H9 (cell line): ENCODE measurements at regions not wholly inside any gene's neighbourhood (a gene's known extent, or its start where the extent isn't known, plus 50 kb on each side); places are given as distances from the start of the nearest gene placed in this dataset.

Experiments used
- DNase-seq: peaks from one replicate; pipeline ENCODE4 v3.0.0-alpha.2; 2017
- H2AFZ ChIP-seq: one replicate; pipeline ENCODE4 v1.6.1; 2013; ENCODE audit warnings: mild to moderate bottlenecking, low read length, control low read depth, moderate library complexity
- H2AK5ac ChIP-seq: 2 replicates; pipeline ENCODE4 v1.6.1; 2013; ENCODE audit warnings: low read length, control low read depth, mixed read lengths; ENCODE audit not compliant: insufficient read length
- H2BK120ac ChIP-seq: one replicate; pipeline ENCODE4 v1.6.1; 2013; ENCODE audit warnings: low read depth, mild to moderate bottlenecking, low read length, control low read depth, inconsistent platforms; ENCODE audit not compliant: poor library complexity, severe bottlenecking
- H2BK12ac ChIP-seq: 2 replicates; pipeline ENCODE4 v1.6.1; 2013; ENCODE audit warnings: low read length, control low read depth, mixed read lengths, low read depth; ENCODE audit not compliant: insufficient read length
- H2BK15ac ChIP-seq: 2 replicates; pipeline ENCODE4 v1.6.1; 2013; ENCODE audit warnings: low read depth, low read length, control low read depth
- H2BK20ac ChIP-seq: one replicate; pipeline ENCODE4 v1.6.1; 2013; ENCODE audit warnings: low read depth, mild to moderate bottlenecking, low read length, control low read depth, inconsistent platforms; ENCODE audit not compliant: poor library complexity, severe bottlenecking
- H2BK5ac ChIP-seq: 2 replicates; pipeline ENCODE4 v1.6.1; 2013; ENCODE audit warnings: low read length, control low read depth, mixed read lengths; ENCODE audit not compliant: insufficient read length
- H3K14ac ChIP-seq: 2 replicates; pipeline ENCODE4 v1.6.1; 2013; ENCODE audit warnings: low read length, control low read depth; ENCODE audit not compliant: insufficient read depth
- H3K18ac ChIP-seq: 2 replicates; pipeline ENCODE4 v1.6.1; 2013; ENCODE audit warnings: low read depth, mild to moderate bottlenecking, mixed read lengths, low read length, control low read depth; ENCODE audit not compliant: insufficient read length
- H3K23ac ChIP-seq: 2 replicates; pipeline ENCODE4 v1.6.1; 2013; ENCODE audit warnings: low read length, control low read depth, mixed read lengths, low read depth; ENCODE audit not compliant: insufficient read length
- H3K23me2 ChIP-seq: 2 replicates; pipeline ENCODE4 v1.6.1; 2013; ENCODE audit warnings: low read depth, mild to moderate bottlenecking, mixed read lengths, low read length, control low read depth; ENCODE audit not compliant: insufficient read length, poor library complexity, severe bottlenecking
- H3K27ac ChIP-seq: 2 replicates; pipeline ENCODE4 v1.5.1; 2013; ENCODE audit warnings: low read length, control low read depth, mixed read lengths, low read depth; ENCODE audit not compliant: insufficient read length
- H3K27me3 ChIP-seq: 2 replicates; pipeline ENCODE4 v1.6.1; 2013; ENCODE audit warnings: low read length, control low read depth, inconsistent platforms; ENCODE audit not compliant: insufficient read depth
- H3K4ac ChIP-seq: 2 replicates; pipeline ENCODE4 v1.6.1; 2013; ENCODE audit warnings: low read depth, mild to moderate bottlenecking, control low read depth, inconsistent platforms, low read length, moderate library complexity
- H3K4me1 ChIP-seq: 2 replicates; pipeline ENCODE4 v1.6.1; 2013; ENCODE audit warnings: low read length, control low read depth, inconsistent platforms; ENCODE audit not compliant: insufficient read depth
- H3K4me2 ChIP-seq: 2 replicates; pipeline ENCODE4 v1.6.1; 2013; ENCODE audit warnings: low read length, control low read depth, mixed read lengths; ENCODE audit not compliant: insufficient read length, insufficient read depth
- H3K56ac ChIP-seq: 2 replicates; pipeline ENCODE4 v1.6.1; 2013; ENCODE audit warnings: low read depth, mild to moderate bottlenecking, mixed read lengths, low read length, control low read depth; ENCODE audit not compliant: insufficient read length
- H3K79me1 ChIP-seq: 2 replicates; pipeline ENCODE4 v1.6.1; 2013; ENCODE audit warnings: low read depth, mild to moderate bottlenecking, moderate library complexity, low read length, control low read depth, inconsistent platforms; ENCODE audit not compliant: insufficient read depth, poor library complexity, severe bottlenecking
- H3K79me2 ChIP-seq: 2 replicates; pipeline ENCODE4 v1.6.1; 2013; ENCODE audit warnings: low read length, control low read depth, inconsistent platforms; ENCODE audit not compliant: insufficient read depth
- H3K9ac ChIP-seq: 2 replicates; pipeline ENCODE4 v1.6.1; 2013; ENCODE audit warnings: low read length, control low read depth, mixed read lengths; ENCODE audit not compliant: insufficient read length; ENCODE audit errors: extremely low read depth
- H3K9me3 ChIP-seq: one replicate; pipeline ENCODE4 v1.6.1; 2013; ENCODE audit warnings: low read depth, low read length, inconsistent platforms; ENCODE audit not compliant: control insufficient read depth
- H3T11ph ChIP-seq: one replicate; pipeline ENCODE4 v1.6.1; 2013; ENCODE audit warnings: mild to moderate bottlenecking, low read length, control low read depth, inconsistent platforms
- H4K20me1 ChIP-seq: one replicate; pipeline ENCODE4 v1.6.1; 2013; ENCODE audit not compliant: control insufficient read depth, insufficient read length, insufficient read depth
- H4K5ac ChIP-seq: 2 replicates; pipeline ENCODE4 v1.6.1; 2013; ENCODE audit warnings: low read depth, mild to moderate bottlenecking, mixed read lengths, low read length, control low read depth; ENCODE audit not compliant: insufficient read length
- H4K8ac ChIP-seq: replicated peaks from 2 replicates; pipeline ENCODE4 v1.6.1; 2013; ENCODE audit warnings: low read length, control low read depth, mixed read lengths, low read depth; ENCODE audit not compliant: insufficient read length
- H4K91ac ChIP-seq: 2 replicates; pipeline ENCODE4 v1.6.1; 2013; ENCODE audit warnings: low read depth, mild to moderate bottlenecking, moderate library complexity, mixed read lengths, low read length, control low read depth; ENCODE audit not compliant: insufficient read length
- H3K27ac Mint-ChIP-seq, 3 experiments: 2 replicates in 2 of 3; 3 replicates in 1 of 3; pipeline ENCODE4 v1.8.0; 2020 to 2021; ENCODE audit warnings: mixed read lengths in 3 of 3, mild to moderate bottlenecking in 1 of 3, moderate library complexity in 1 of 3
- H3K27me3 Mint-ChIP-seq: 2 replicates; pipeline ENCODE4 v1.8.0; 2021; ENCODE audit warnings: low read depth, mild to moderate bottlenecking, moderate library complexity, mixed read lengths
- H3K36me3 Mint-ChIP-seq, 3 experiments: 2 replicates in 2 of 3; 3 replicates in 1 of 3; pipeline ENCODE4 v1.8.0; 2020 to 2021; ENCODE audit warnings: low read depth in 3 of 3, mixed read lengths in 3 of 3; ENCODE audit not compliant: insufficient read depth in 1 of 3
- H3K4me1 Mint-ChIP-seq, 2 experiments: 2 replicates each; pipeline ENCODE4 v1.8.0; 2020; ENCODE audit warnings: mixed read lengths in 2 of 2
- H3K4me3 Mint-ChIP-seq, 2 experiments: 2 replicates in 1 of 2; 3 replicates in 1 of 2; pipeline ENCODE4 v1.8.0; 2020 to 2021; ENCODE audit warnings: mild to moderate bottlenecking in 2 of 2, mixed read lengths in 2 of 2, moderate library complexity in 1 of 2
- H3K9me3 Mint-ChIP-seq, 2 experiments: 2 replicates in 1 of 2; 3 replicates in 1 of 2; pipeline ENCODE4 v1.8.0; 2020; ENCODE audit warnings: mild to moderate bottlenecking in 2 of 2, mixed read lengths in 2 of 2, moderate library complexity in 1 of 2
- WGBS: extraction: QIAGEN DNeasy Blood & Tissue Kit; methylation state at CpG from one replicate; pipeline ENCODE4 v1.1.7; 2013; ENCODE audit warnings: missing lambda C conversion rate, low lambda C conversion rate, mixed read lengths; ENCODE audit not compliant: insufficient read length; ENCODE audit errors: extremely low coverage; 5-methylcytosine and 5-hydroxymethylcytosine counted together
- TF ChIP-seq, protein P1 (sequence below): fragments of 200-600 bp; sonication (generic); conservative IDR thresholded peaks from 3 replicates; pipeline ENCODE4 v1.8.0; 2021; ENCODE audit warnings: antibody characterized with exemption, mild to moderate bottlenecking

DNA sequence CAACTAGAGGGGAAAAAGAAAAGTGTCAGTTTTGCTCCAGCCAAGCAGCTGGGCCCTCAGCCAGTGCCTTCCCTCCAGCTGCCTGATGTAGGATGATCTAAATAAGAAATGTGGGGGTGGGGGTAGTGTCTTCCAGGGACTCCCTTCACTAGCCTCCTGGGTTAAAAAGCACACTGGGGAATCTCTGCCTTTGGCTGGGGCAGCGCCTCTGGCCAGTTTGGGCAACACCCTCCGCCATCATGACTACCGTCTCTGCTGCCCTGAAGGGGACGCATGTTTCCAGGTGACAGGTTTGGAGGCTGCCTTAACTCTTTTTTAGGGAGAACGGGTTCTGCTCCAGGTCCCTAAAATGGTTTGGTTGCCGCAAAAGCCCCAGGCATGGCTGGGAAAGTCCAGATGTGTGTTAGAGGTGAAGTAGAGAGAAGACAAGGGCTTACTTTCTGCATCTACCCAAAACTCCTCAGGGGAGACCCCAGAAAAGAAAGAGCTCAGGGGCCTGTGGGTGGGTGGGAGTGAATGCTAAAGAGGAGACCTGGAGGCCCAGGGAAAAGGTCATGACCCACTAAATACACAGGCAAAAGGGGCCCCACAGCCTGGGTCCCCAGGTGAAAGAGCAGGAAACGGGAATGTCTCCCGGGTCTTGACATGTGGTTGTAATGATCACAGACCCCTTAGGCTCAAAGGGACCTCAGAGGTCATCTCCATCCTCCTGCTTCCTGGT lies 132.8 kb upstream of the CCND2 start:
- TF ChIP-seq, protein P1, sequence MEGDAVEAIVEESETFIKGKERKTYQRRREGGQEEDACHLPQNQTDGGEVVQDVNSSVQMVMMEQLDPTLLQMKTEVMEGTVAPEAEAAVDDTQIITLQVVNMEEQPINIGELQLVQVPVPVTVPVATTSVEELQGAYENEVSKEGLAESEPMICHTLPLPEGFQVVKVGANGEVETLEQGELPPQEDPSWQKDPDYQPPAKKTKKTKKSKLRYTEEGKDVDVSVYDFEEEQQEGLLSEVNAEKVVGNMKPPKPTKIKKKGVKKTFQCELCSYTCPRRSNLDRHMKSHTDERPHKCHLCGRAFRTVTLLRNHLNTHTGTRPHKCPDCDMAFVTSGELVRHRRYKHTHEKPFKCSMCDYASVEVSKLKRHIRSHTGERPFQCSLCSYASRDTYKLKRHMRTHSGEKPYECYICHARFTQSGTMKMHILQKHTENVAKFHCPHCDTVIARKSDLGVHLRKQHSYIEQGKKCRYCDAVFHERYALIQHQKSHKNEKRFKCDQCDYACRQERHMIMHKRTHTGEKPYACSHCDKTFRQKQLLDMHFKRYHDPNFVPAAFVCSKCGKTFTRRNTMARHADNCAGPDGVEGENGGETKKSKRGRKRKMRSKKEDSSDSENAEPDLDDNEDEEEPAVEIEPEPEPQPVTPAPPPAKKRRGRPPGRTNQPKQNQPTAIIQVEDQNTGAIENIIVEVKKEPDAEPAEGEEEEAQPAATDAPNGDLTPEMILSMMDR, result no peak
- H3K23me2 ChIP-seq, result no peaks in the 10 kb centered on the region
- peaks cover 40 to 44% of the 10 kb centered on the region in 2 experiments for H3K4me1 Mint-ChIP-seq

More for the DNA sequence above, 132.8 kb upstream of the CCND2 start:
- Histone ChIP-seq H2BK15ac (no peak overlapping the region), H3K4ac (no peak overlapping the region), H4K8ac (no peak overlapping the region), H2BK12ac (no peak overlapping the region), H3K4me1 (peaks cover 11% of the 10 kb centered on the region; the same call in 1 of the 2 replicates), H2BK5ac (no peak overlapping the region), H3K23ac (no peak overlapping the region), H2AK5ac (no peak overlapping the region), H4K20me1 (no peaks in the 10 kb centered on the region), H4K5ac (no peak overlapping the region), H3K9me3 (no peaks in the 10 kb centered on the region), H3K9ac (no peak overlapping the region), H3K56ac (no peak overlapping the region), H3K79me1 (no peaks in the 10 kb centered on the region), H3K4me2 (no peak overlapping the region), H4K91ac (no peak overlapping the region), H3T11ph (no peak overlapping the region), H2BK120ac (no peak overlapping the region), H3K18ac (no peak overlapping the region), H3K14ac (no peak overlapping the region), H2BK20ac (no peak overlapping the region), H3K27ac (no peak overlapping the region), H3K79me2 (no peaks in the 10 kb centered on the region), H2AFZ (no peak overlapping the region), H3K27me3 (no peaks in the 10 kb centered on the region)
- WGBS, result no CpG with 5 or more reads among the region's 8 CpGs
- H3K27me3 Mint-ChIP-seq, result peaks cover 12% of the 10 kb centered on the region
- H3K9me3 Mint-ChIP-seq, result peaks cover 10 to 12% of the 10 kb centered on the region in 2 experiments
- H3K27ac Mint-ChIP-seq, result peak overlapping the region in 1 of 3 experiments; percentile 53; a peak in 1 of 7 replicates
- peak overlapping the region in 1 of 2 experiments; percentile 11; a peak in 1 of 5 replicates for H3K4me3 Mint-ChIP-seq
- H3K36me3 Mint-ChIP-seq, result peaks cover 2 to 12% (median 6%) of the 10 kb centered on the region in 3 experiments; a peak in 5 of 7 replicates
- DNase-seq, result peak; percentile 39
